ENCODE measurements at regions not wholly inside any gene's neighbourhood (a gene's known extent, or its start where the extent isn't known, plus 50 kb on each side); places are given as distances from the start of the nearest gene placed in this dataset.

- Histone ChIP-seq H3K4me2 (no peak overlapping the region), H3K9me2 (replicated peaks; ENCODE audit: insufficient read depth) (no peaks in the 10 kb centered on the region), H3K4me1 (ENCODE audit: insufficient read depth) (no peaks in the 10 kb centered on the region), H3K4me3 (no peak overlapping the region), H3K27ac (no peak overlapping the region), H3K36me3 (replicated peaks; ENCODE audit: insufficient read depth, low read depth) (no peaks in the 10 kb centered on the region), H3K79me2 (no peaks in the 10 kb centered on the region), H2AFZ (no peak overlapping the region), H3K9me3 (ENCODE audit: low read depth) (no peaks in the 10 kb centered on the region), H3K27me3 (no peaks in the 10 kb centered on the region), H4K20me1 (ENCODE audit: insufficient read depth, poor library complexity, severe bottlenecking) (no peaks in the 10 kb centered on the region)
- DNase-seq (ENCODE audit: low spot score): peak; percentile 24
- 82% methylated on average over 2 of the region's 2 CpGs for WGBS (ENCODE audit: low lambda C conversion rate, missing lambda C conversion rate)
- TF ChIP-seq CTCF (IDR thresholded peaks at IDR 0.05; ENCODE audit: poor library complexity): no peak
- TF ChIP-seq EZH2phosphoT487 (IDR thresholded peaks at IDR 0.05; ENCODE audit: low read depth, severe bottlenecking, unreplicated experiment): no peak
- no peak for TF ChIP-seq EZH2 (IDR thresholded peaks at IDR 0.05; ENCODE audit: borderline replicate concordance)
These were observed 1016.4 kb upstream of the SORCS1 start for GRCh38 chr10:108180878-108181277.

- Histone ChIP-seq H3K9me3 (ENCODE audit: low read depth) (no peaks in the 10 kb centered on the region), H3K27me3 (no peaks in the 10 kb centered on the region), H2AFZ (no peak overlapping the region), H3K9me2 (replicated peaks; ENCODE audit: insufficient read depth) (no peaks in the 10 kb centered on the region), H3K27ac (no peak overlapping the region), H3K4me1 (ENCODE audit: insufficient read depth) (no peaks in the 10 kb centered on the region), H3K4me3 (no peak overlapping the region), H3K4me2 (no peak overlapping the region), H3K36me3 (replicated peaks; ENCODE audit: insufficient read depth, low read depth) (no peaks in the 10 kb centered on the region), H3K79me2 (no peaks in the 10 kb centered on the region), H4K20me1 (ENCODE audit: insufficient read depth, poor library complexity, severe bottlenecking) (no peaks in the 10 kb centered on the region)
- DNase-seq (ENCODE audit: low spot score): no peak
- WGBS (ENCODE audit: low lambda C conversion rate, missing lambda C conversion rate): 70% methylated on average over 1 of the region's 1 CpG
- no peak for TF ChIP-seq EZH2 (IDR thresholded peaks at IDR 0.05; ENCODE audit: borderline replicate concordance)
These were observed 1005.3 kb upstream of the SORCS1 start for GRCh38 chr10:108169846-108170245.

GRCh38 chr10:108167766-108168165, 1003.3 kb upstream of the SORCS1 start:
- H3K36me3 ChIP-seq (replicated peaks; ENCODE audit: insufficient read depth, low read depth): no peaks in the 10 kb centered on the region
- no peaks in the 10 kb centered on the region for H3K79me2 ChIP-seq
- no peaks in the 10 kb centered on the region for H3K27me3 ChIP-seq
- H2AFZ ChIP-seq: no peak overlapping the region
- TF ChIP-seq CTCF (IDR thresholded peaks at IDR 0.05; ENCODE audit: poor library complexity) (no peak), EZH2 (IDR thresholded peaks at IDR 0.05; ENCODE audit: borderline replicate concordance) (no peak), EZH2phosphoT487 (IDR thresholded peaks at IDR 0.05; ENCODE audit: low read depth, severe bottlenecking, unreplicated experiment) (no peak)
- no peaks in the 10 kb centered on the region for H4K20me1 ChIP-seq (ENCODE audit: insufficient read depth, poor library complexity, severe bottlenecking)
- no peak overlapping the region for H3K27ac ChIP-seq
- no peak overlapping the region for H3K4me3 ChIP-seq
- no peak overlapping the region for H3K4me2 ChIP-seq
- 100% methylated on average over 2 of the region's 2 CpGs for WGBS (ENCODE audit: low lambda C conversion rate, missing lambda C conversion rate)
- DNase-seq (ENCODE audit: low spot score): no peak
- H3K9me3 ChIP-seq (ENCODE audit: low read depth): no peaks in the 10 kb centered on the region
- no peaks in the 10 kb centered on the region for H3K4me1 ChIP-seq (ENCODE audit: insufficient read depth)
- no peaks in the 10 kb centered on the region for H3K9me2 ChIP-seq (replicated peaks; ENCODE audit: insufficient read depth)

GRCh38 chr10:108166401-108166800, 1001.9 kb upstream of the SORCS1 start:
- 95% methylated on average over 7 of the region's 7 CpGs for WGBS (ENCODE audit: low lambda C conversion rate, missing lambda C conversion rate)

More at GRCh38 chr10:108166401-108166800, 1001.9 kb upstream of the SORCS1 start:
- H3K9me3 ChIP-seq (ENCODE audit: low read depth): no peaks in the 10 kb centered on the region
- TF ChIP-seq EZH2phosphoT487 (IDR thresholded peaks at IDR 0.05; ENCODE audit: low read depth, severe bottlenecking, unreplicated experiment): no peak
- no peak for TF ChIP-seq EZH2 (IDR thresholded peaks at IDR 0.05; ENCODE audit: borderline replicate concordance)
- TF ChIP-seq CTCF (IDR thresholded peaks at IDR 0.05; ENCODE audit: poor library complexity): no peak
- H3K79me2 ChIP-seq: no peaks in the 10 kb centered on the region
- no peak overlapping the region for H3K4me3 ChIP-seq
- H3K4me2 ChIP-seq: no peak overlapping the region
- no peaks in the 10 kb centered on the region for H3K36me3 ChIP-seq (replicated peaks; ENCODE audit: insufficient read depth, low read depth)
- H2AFZ ChIP-seq: no peak overlapping the region
- DNase-seq (ENCODE audit: low spot score): no peak
- no peaks in the 10 kb centered on the region for H3K4me1 ChIP-seq (ENCODE audit: insufficient read depth)
- H3K9me2 ChIP-seq (replicated peaks; ENCODE audit: insufficient read depth): no peaks in the 10 kb centered on the region
- no peak overlapping the region for H3K27ac ChIP-seq
- H3K27me3 ChIP-seq: no peaks in the 10 kb centered on the region
- no peaks in the 10 kb centered on the region for H4K20me1 ChIP-seq (ENCODE audit: insufficient read depth, poor library complexity, severe bottlenecking)
